ENCODE measurements at regions not wholly inside any gene's neighbourhood (a gene's known extent, or its start where the extent isn't known, plus 50 kb on each side); places are given as distances from the start of the nearest gene placed in this dataset.

GRCh38 chr1:56222914-56223540 lies 356.3 kb downstream of the PLPP3 start:
- no peak for DNase-seq (ENCODE audit: low spot score)

GRCh38 chr1:56220021-56220420 lies 359.3 kb downstream of the PLPP3 start:
- no peak for DNase-seq (ENCODE audit: low spot score)

GRCh38 chr1:56218023-56218422 lies 361.3 kb downstream of the PLPP3 start:
- no peak for DNase-seq (ENCODE audit: low spot score)

GRCh38 chr1:56216218-56216617 lies 363.1 kb downstream of the PLPP3 start:
- no peak for DNase-seq (ENCODE audit: low spot score)

GRCh38 chr1:56215771-56216170 lies 363.6 kb downstream of the PLPP3 start:
- no peak for DNase-seq (ENCODE audit: low spot score)

- no peak for DNase-seq (ENCODE audit: low spot score)
Observed at GRCh38 chr1:56215086-56215485, 364.3 kb downstream of the PLPP3 start.

DNA sequence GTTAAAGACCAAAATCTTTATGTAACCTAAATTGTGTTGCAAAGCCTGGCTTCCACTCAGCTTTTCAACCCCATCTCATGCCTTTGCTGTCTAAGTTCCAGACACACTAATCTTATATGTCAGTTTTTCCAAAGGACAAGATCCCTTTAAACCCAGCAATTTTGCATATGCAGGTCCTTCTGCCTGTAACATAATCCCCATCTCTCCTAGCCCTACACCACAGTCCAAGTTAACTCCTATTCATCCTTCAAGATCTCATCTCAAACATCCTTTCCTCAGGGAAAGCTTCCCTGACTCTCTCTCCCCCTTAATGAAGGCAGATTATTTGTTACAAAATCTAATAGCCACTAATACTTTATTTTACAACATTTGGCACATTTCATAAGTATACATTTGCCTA lies 366.3 kb downstream of the PLPP3 start:
- no peak for DNase-seq (ENCODE audit: low spot score)

DNA sequence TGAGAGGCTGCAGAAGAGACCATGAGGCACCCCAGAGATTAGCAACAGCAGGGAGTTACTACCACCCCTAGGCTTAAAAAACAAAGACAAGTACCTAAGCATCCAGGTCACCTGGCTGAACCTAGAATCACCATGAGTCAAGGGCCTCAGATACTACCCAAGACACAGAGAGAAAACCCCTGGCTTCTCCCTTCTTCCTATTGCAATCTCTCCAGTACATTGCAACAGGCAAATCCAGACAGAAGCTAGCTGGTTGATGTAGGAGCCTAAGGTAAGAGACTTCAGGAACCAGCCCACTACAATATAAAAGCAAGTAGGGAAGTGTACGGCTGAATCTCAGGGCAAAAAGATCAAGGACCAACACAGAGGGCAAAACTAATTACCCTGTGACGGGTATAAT lies 367.2 kb downstream of the PLPP3 start:
- DNase-seq (ENCODE audit: low spot score) = no peak

DNA sequence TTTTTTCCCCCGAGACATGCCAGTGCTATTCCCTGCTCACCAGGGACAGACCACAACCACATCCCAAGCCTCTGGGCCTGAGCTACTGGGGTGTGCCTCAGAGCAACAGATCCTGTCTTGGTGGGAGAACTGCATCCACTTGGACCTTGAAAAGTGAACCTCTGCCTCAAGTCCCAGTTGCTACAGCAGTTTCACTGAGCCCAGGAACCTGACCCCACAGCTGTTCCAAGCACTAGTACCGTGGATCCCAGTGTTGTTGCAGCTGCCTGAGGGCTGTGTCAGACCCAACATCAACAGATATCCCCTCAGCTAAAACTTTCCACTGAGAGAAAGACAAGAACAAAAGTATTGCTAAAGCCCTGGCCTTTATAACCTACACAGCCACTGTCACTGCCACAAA lies 373.0 kb downstream of the PLPP3 start:
- no peak for DNase-seq (ENCODE audit: low spot score)

- DNase-seq (ENCODE audit: low spot score) = no peak
Observed at GRCh38 chr1:56204206-56204605, 375.2 kb downstream of the PLPP3 start.

DNA sequence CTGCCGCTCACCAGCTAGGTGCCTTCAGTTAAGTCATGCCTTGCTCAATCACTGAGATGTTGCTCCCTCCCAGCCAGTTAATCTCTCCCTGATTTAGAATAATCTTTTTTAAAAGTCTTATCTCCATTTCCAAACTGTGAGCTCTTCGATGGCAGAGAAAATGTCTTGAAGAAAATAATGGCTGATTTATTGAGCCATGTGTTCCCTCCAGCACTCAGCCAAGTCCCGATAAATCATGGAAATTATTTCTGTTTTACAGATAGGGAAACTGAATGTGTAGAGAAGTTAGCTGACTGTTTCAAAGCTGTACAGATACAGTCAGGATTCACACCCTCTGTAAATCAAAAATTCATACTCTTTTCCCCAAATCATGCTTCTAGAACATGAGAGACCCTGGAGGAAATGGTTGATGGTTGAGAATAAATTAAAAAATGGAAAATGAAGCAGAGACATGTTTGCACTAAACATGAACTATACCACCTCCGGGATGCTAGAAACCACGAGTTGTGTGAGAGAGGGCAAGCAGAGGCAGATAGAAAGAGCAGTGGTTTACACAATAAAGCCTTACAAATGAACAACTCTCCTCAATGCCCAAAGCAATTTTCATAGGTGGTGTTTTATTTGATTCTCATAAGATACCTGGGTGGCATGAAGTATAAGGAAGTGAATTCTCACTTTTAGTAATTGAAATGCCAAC lies 376.4 kb downstream of the PLPP3 start:
- DNase-seq (ENCODE audit: low spot score) = no peak

GRCh38 chr1:56202186-56202585 lies 377.2 kb downstream of the PLPP3 start:
- DNase-seq (ENCODE audit: low spot score) = no peak

DNA sequence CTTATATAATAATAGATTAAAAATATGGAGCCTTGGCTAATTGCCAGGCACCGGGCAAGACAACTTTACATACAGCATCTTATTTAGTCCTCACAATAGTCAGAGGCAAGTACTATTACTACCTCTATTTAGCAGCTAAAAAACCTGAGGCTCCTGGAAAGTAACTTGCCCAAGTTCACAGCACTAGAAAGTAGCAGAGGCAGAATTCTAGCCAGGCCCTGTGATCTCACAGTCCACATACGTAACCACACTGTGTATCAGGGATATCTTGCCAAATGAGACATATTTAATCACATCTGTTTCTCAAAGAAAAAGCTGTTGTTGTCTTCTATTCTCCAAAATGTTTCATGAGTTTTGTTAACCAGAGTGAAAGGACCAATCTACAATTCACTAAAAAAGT lies 378.5 kb downstream of the PLPP3 start:
- DNase-seq (ENCODE audit: low spot score) = no peak

DNA sequence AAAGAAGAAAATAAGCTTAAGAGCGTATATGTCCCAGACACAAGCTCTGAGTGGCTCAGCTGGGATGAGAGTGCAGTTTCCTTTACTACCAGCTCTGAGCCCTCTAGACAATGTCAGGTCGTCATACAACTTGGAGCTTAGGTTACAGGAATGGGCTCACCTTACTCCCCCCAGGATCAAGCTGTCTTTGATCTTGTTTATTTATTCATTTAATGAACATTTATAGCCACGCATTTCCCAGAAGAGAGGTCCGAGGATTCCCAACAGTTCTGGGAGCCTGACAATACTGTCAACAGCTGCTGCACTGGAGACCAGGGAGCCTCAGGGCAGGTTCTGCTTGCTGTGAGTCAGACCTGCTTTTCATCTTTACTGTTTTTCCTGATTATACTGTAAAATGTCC lies 378.9 kb downstream of the PLPP3 start:
- no peak for DNase-seq (ENCODE audit: low spot score)

- DNase-seq (ENCODE audit: low spot score) = no peak
Observed at GRCh38 chr1:56199956-56200355, 379.4 kb downstream of the PLPP3 start.

DNA sequence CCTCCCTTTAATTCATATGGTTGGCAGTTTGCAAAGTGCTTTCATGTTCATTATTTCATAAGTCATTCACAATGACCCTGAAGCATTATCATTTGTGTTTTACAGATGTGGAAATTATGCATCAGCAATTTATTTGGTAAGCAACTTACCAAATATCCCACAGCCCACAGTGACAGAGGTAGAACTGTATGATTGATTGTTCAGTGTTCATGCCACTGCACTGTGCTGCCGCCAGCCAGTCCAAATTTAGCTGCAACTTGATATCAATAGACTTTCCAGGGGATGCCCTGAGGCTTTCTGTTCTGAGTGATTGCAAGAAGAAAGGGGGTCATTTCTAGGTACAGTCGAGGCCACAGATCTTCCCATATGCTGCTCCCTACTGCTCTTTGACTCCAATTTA lies 380.3 kb downstream of the PLPP3 start:
- DNase-seq (ENCODE audit: low spot score) = no peak

GRCh38 chr1:56197946-56198345 lies 381.4 kb downstream of the PLPP3 start:
- no peak for DNase-seq (ENCODE audit: low spot score)

GRCh38 chr1:56196839-56197238 lies 382.5 kb downstream of the PLPP3 start:
- no peak for DNase-seq (ENCODE audit: low spot score)

DNA sequence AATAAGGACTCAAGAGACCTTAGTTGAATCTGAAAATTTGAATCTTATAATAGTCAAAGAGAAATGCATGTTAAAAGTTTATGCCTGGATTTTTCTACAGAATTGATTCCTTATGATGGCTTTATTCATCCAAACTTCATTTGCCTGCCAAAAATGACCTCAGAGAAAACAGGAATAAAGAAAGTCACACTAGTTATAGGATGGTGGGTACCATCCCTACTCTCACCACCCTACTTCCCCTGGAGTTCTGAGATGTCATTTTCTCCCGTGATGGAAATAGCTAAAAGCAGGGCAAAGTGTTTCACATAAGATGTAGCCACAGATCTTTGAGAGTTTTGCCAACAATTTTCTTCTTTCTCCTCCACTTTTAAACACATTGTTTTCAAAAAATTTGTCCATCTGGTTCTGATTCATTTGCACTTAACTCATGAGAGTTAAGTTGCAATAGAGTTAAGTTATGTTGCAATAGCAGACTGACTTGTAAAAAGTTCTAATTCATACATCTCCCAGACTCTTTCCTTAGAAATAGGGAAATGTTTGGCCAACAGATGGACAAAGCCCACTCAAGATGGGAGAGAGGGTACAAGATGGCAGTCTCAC lies 384.6 kb downstream of the PLPP3 start:
- DNase-seq (ENCODE audit: low spot score) = no peak

- no peak for DNase-seq (ENCODE audit: low spot score)
Observed at GRCh38 chr1:56193656-56194055, 385.7 kb downstream of the PLPP3 start.

- no peak for DNase-seq (ENCODE audit: low spot score)
Observed at GRCh38 chr1:56191369-56191768, 388.0 kb downstream of the PLPP3 start.

GRCh38 chr1:56190806-56191365 lies 388.5 kb downstream of the PLPP3 start:
- DNase-seq (ENCODE audit: low spot score) = no peak

Measured in AG08396 (cell line).